ENCODE measurements at regions not wholly inside any gene's neighbourhood (a gene's known extent, or its start where the extent isn't known, plus 50 kb on each side); places are given as distances from the start of the nearest gene placed in this dataset.

- no peak for DNase-seq
- in situ Hi-C loops (cut with MboI; ENCODE audit: low pct_unique_long_range_greater_than_20kb, low sequenced_read_pairs): no loop called here
These were observed 149.1 kb downstream of the TENT4A start for GRCh38 chr5:6862306-6862705.

- in situ Hi-C loops (cut with MboI; ENCODE audit: low pct_unique_long_range_greater_than_20kb, low sequenced_read_pairs): no loop called here
- DNase-seq: no peak
These were observed 154.5 kb downstream of the TENT4A start for GRCh38 chr5:6867712-6868111.

GRCh38 chr5:6868171-6868570, 154.9 kb downstream of the TENT4A start:
- DNase-seq: no peak
- in situ Hi-C loops (cut with MboI; ENCODE audit: low pct_unique_long_range_greater_than_20kb, low sequenced_read_pairs): no loop called here

- no peak for DNase-seq
- in situ Hi-C loops (cut with MboI; ENCODE audit: low pct_unique_long_range_greater_than_20kb, low sequenced_read_pairs): no loop called here
These were observed 155.5 kb downstream of the TENT4A start for GRCh38 chr5:6868575-6869215.

- in situ Hi-C loops (cut with MboI; ENCODE audit: low pct_unique_long_range_greater_than_20kb, low sequenced_read_pairs): no loop called here
- no peak for DNase-seq
These were observed 156.4 kb downstream of the TENT4A start for GRCh38 chr5:6869677-6870076.

- DNase-seq: no peak
- in situ Hi-C loops (cut with MboI; ENCODE audit: low pct_unique_long_range_greater_than_20kb, low sequenced_read_pairs): no loop called here
These were observed 159.4 kb downstream of the TENT4A start for GRCh38 chr5:6872441-6873160.

- no peak for DNase-seq
- in situ Hi-C loops (cut with MboI; ENCODE audit: low pct_unique_long_range_greater_than_20kb, low sequenced_read_pairs): no loop called here
These were observed 160.1 kb downstream of the TENT4A start for GRCh38 chr5:6873359-6873758.

GRCh38 chr5:6875376-6875775, 162.1 kb downstream of the TENT4A start:
- DNase-seq: no peak
- in situ Hi-C loops (cut with MboI; ENCODE audit: low pct_unique_long_range_greater_than_20kb, low sequenced_read_pairs): no loop called here

GRCh38 chr5:6877986-6878828, 165.0 kb downstream of the TENT4A start:
- in situ Hi-C loops (cut with MboI; ENCODE audit: low pct_unique_long_range_greater_than_20kb, low sequenced_read_pairs): no loop called here
- no peak for DNase-seq

- no peak for DNase-seq
- in situ Hi-C loops (cut with MboI; ENCODE audit: low pct_unique_long_range_greater_than_20kb, low sequenced_read_pairs): no loop called here
These were observed 172.3 kb downstream of the TENT4A start for GRCh38 chr5:6885581-6885980.

- peak; percentile 24 for DNase-seq
These were observed 173.6 kb downstream of the TENT4A start for GRCh38 chr5:6886866-6887265.

GRCh38 chr5:6889030-6889429, 175.8 kb downstream of the TENT4A start:
- no peak for DNase-seq
- in situ Hi-C loops (cut with MboI; ENCODE audit: low pct_unique_long_range_greater_than_20kb, low sequenced_read_pairs): no loop called here

More at GRCh38 chr5:6886866-6887265, 173.6 kb downstream of the TENT4A start:
- in situ Hi-C loops (cut with MboI; ENCODE audit: low pct_unique_long_range_greater_than_20kb, low sequenced_read_pairs): no loop called here

- in situ Hi-C loops (cut with MboI; ENCODE audit: low pct_unique_long_range_greater_than_20kb, low sequenced_read_pairs): no loop called here
- DNase-seq: no peak
These were observed 186.0 kb downstream of the TENT4A start for GRCh38 chr5:6899221-6899620.

GRCh38 chr5:6900247-6901227, 187.3 kb downstream of the TENT4A start:
- in situ Hi-C loops (cut with MboI; ENCODE audit: low pct_unique_long_range_greater_than_20kb, low sequenced_read_pairs): no loop called here
- no peak for DNase-seq

GRCh38 chr5:6902094-6902493, 188.9 kb downstream of the TENT4A start:
- in situ Hi-C loops (cut with MboI; ENCODE audit: low pct_unique_long_range_greater_than_20kb, low sequenced_read_pairs): no loop called here
- no peak for DNase-seq

GRCh38 chr5:6902597-6902996, 189.4 kb downstream of the TENT4A start:
- no peak for DNase-seq
- in situ Hi-C loops (cut with MboI; ENCODE audit: low pct_unique_long_range_greater_than_20kb, low sequenced_read_pairs): no loop called here

- in situ Hi-C loops (cut with MboI; ENCODE audit: low pct_unique_long_range_greater_than_20kb, low sequenced_read_pairs): no loop called here
- DNase-seq: no peak
These were observed 190.7 kb downstream of the TENT4A start for GRCh38 chr5:6903934-6904333.

- in situ Hi-C loops (cut with MboI; ENCODE audit: low pct_unique_long_range_greater_than_20kb, low sequenced_read_pairs): no loop called here
- DNase-seq: no peak
These were observed 191.6 kb downstream of the TENT4A start for GRCh38 chr5:6904860-6905259.

GRCh38 chr5:6905423-6905822, 192.2 kb downstream of the TENT4A start:
- no peak for DNase-seq
- in situ Hi-C loops (cut with MboI; ENCODE audit: low pct_unique_long_range_greater_than_20kb, low sequenced_read_pairs): no loop called here

Data from KBM-7 (cell line).